Amygdala (tissue), 56 donors: ENCODE measurements at regions not wholly inside any gene's neighbourhood (a gene's known extent, or its start where the extent isn't known, plus 50 kb on each side); places are given as distances from the start of the nearest gene placed in this dataset.

Experiments used
- DNase-seq, 56 donors: peaks; one replicate each; lab custom pipeline; 2025; lab: John Stamatoyannopoulos, UW

DNA sequence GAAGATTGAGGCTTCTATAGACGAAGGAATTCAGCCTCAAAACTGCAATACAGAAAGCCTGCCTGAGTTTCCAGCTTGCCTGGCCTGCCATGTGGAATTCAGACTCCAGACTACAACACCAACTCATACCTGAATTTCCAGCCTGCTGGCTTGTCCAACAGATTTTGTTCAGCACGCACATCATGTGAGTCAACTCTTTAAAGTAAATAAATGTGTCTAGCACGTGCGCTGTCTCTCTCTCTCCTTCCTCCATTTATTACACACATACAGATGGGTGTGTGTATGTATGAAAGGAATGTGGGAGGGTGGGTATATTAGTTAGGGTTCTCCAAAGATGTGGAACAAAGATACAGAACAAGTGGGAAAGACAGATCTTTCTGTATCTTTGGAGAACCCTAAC, 82.4 kb upstream of the TAS2R1 start:
- DNase-seq, result no peak

DNA sequence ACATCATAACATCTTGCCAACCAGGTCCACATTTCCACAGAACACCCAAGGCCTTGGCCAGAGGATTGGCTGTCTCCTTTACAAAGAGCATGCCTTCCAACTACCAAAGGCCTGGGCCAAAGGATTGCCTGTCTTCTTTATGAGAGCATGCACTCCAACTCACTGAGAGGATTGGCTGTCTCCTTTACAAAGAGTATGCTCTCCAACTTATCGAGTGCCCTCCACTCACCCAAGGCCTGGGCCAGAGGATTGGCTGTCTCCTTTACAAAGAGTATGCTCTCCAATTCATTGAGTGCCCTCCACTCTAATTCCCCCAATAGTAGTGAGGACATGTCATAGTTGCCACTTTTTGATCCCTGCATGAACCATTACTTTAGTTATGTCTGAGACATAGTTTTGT, 79.9 kb upstream of the TAS2R1 start:
- DNase-seq, result no peak

DNA sequence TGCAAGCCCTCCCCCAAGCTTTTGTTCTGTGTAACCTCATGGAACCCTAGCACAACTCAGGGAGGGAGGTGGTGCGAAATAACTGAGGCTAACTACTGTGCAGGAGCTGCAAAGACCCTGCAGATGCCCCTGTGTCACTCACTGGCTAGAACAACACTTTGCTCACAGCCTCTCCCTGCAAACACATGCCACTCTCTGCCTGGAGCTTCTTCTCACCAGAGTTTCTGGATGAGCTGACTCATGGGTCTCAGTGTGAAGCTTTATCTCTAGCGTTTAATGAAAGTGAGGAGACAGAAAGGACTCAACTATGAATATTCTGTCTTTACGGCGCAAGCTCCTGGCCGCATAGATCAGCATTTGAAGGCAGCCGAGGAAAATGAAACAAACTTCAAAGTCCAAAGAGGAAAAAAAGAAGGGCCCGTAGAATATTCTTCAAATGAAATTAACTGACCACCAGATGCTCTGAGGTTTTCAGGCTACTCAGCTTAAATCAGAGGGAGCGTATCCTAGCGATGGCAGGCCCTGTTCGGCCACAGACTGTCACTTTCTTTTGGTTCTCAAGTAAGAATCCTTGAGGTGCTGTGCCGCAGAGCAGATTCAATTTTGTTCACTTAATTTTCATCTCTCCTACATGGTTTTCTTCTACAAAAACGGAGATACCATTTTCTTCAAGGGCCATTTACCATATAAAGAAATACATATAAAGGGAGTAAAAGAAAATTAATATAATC, 77.7 kb upstream of the TAS2R1 start:
- no peak for DNase-seq

DNA sequence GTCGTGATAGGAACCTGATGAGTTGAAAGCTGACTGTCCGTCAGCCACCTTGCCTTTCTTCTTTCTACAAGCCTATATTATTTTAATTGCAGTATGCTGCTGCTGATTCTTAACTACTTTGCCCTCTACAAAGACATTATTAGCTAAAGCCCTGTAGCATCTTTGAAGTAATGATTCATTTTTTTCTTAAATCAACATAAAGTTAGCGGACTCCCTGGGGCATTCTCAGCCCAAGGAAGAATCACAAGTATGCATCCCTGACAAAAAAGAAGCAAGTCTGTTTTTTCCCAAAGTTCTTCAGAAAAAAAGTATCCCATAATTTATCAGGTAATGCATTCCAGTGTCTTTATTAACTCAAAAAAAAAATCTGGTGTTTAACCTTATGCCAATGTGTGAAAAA, 69.5 kb upstream of the TAS2R1 start:
- no peak for DNase-seq

DNA sequence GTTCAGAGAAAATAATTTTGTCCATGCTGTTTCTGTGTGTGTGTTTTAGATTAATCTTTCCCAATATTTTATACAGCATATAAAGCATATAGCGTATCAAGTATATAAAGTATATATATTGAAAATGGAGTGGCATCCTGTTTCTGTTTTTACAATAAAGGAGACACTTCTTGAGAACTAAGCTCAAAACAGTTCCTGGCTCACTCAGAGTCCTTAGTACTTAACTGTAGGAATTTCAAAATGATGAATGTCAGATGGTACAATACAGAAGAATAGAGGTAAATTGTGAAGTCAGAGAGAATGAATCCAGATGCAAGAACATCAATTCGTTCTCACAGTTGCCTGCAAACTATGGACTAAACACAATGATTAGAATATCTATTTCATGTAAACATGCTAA, 68.7 kb upstream of the TAS2R1 start:
- DNase-seq, result no peak

DNA sequence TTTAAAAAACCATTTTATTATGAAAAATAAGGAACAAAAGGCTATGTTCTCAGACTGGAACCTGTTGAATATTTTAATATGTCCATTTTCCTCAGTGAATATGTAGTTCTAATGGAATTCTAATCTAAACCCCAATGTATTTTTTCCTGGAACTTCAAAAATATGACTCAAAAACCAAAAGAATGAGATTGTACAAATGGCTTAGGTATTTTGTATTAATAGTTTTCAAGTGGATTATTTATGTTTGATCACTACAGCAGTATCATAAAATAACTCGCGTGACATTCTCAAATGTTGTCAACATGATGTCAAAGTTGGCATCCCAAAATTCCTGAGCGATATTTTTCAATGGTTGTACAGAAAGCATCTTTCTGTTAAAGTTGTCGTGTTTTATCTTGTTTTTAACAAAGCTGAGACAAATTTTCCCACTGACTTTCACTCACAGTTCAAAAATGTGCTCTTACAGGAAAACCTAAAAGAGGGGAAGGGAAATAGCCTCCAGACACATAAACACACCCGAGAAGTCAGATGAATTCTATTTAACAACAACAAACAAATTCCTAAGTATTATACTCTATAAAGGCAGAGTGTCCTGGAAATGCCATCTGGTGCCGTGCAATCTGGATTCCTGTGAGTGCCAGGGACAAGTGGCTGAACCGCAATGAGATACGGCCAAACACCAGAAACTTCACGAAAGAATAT, 68.1 kb upstream of the TAS2R1 start:
- DNase-seq, result no peak

DNA sequence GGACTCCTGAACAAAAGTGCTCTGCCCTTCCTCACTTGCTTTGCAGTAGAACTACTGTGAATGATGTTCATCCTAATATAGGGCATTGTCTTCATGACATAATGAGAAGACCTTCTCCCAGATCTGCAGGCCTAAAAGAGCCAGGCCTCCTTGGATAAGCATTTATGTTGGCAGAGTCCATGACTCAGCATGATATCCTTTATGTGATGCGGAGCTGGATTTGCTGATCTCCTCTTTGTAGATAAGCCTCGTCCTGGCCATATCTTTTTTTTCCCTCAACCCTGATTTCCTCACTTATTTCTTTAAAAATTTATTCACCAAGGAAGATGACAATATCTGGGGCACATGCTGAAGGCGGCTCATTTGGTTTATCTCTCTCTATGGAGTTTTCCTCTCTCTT, 62.4 kb upstream of the TAS2R1 start:
- no peak for DNase-seq

DNA sequence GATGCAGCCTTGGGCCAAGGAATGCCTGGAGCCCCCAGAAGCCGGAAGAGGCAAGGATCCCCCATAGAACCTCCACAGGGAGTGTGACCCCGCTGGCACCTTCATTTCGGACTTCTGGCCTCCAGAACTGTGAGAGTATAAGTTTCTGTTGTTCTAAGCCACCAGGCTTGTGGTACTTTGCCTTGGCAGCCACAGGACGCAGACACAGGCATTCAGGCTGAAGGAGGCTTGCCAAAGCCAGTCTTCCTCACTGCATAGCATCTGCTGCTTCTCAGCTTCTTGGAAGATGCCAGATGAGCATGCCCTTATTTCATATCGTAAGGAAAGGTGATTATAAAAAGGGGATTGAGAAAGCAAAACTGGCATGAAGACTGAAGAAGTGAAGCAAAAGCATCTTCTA, 61.1 kb upstream of the TAS2R1 start:
- DNase-seq, result no peak

DNA sequence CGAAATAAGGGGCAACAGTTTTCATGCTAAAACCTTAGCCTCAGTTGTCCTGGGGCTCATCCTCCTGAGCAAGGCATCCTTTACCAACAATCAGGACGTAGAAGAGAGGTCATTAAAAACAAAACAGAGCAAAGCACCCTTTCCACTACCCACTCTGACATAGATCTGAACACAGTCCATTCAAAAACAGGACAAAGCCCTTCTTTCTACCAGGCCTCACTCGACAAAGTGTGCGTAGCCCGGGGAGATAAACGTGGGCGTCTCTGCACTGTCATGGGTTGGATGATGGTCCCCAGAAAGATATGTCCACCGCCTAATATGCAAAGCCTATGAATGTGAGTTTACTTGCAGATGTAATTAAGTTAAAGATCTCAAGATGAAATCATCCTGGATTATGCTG, 60.6 kb upstream of the TAS2R1 start:
- no peak for DNase-seq

DNA sequence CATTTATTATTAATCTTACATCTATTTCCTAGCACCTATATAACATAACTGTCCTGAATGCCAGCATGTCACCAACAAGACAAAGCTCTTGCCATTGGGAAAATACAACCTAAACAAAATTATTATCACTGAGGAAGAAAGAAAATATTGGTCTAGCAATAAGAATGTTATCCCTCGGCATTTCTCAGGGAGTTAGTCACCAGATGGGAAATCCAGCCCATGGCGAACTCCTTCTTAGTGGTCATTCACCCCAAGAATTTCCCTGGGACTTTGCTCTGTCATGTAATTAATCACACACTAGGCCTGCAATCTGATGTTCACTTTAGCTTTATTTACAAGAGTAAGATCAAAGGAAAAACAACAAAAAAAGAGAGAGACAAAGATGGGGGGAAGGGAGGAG, 56.1 kb upstream of the TAS2R1 start:
- no peak for DNase-seq

DNA sequence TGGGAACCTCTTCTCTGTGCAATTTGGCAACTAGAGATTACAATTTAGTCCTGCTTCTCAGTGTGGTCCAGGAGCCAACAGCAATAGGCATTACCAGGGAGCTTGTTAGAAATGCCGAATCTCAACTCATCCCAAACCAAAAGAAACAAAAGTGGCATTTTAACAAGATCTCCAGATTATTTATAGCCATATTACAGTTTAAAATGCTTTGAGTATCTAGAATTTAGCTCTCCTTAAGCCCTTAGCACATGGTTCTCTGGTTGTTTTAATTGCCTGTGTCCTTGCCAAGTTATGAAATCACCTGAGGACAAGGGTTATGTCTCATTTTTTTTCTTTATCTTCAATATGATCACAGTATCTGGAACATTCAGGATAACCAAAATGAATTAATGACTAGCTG, 51.6 kb upstream of the TAS2R1 start:
- no peak for DNase-seq
